ENCODE measurements at regions not wholly inside any gene's neighbourhood (a gene's known extent, or its start where the extent isn't known, plus 50 kb on each side); places are given as distances from the start of the nearest gene placed in this dataset.

DNA sequence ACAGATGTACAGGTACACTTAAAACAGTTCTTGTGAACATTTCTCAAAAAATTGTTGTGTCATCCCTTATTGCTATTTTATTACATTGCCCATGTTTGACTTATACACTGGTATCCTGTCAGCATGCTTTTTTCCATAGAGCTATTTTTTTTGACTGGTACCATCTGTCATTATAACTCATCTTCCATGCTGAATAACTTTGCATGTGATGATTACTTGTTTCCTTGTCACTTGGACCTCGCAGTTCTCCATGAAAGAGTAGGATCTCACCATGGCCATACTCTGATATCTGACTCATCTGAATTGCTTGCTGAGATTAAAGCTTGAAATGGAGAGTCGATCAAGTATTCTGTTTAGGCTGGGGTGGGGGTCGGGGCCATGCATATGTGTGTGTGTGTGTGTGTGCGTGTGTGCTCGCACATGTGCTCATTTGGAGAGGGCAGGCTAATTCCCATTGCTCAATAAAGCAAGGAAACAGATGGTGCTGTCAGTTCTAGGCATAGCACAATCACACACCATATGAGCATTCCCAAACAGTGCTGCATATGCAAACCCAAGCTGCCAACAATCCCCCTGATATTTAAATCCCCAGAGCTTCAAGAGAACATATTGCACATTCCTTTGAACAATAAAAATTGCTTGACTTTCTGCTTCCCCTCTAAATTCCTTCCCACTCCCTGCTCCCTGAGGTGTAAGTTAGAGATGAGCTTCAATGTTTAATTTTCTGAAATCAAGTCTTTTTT lies 62.9 kb downstream of the NHLRC3 start:
- in situ Hi-C loops (cut with HindIII; ENCODE audit: low pct_unique_long_range_greater_than_20kb, low sequenced_read_pairs), result no loop called here
- DNase-seq (ENCODE audit: low read depth), result no peak

DNA sequence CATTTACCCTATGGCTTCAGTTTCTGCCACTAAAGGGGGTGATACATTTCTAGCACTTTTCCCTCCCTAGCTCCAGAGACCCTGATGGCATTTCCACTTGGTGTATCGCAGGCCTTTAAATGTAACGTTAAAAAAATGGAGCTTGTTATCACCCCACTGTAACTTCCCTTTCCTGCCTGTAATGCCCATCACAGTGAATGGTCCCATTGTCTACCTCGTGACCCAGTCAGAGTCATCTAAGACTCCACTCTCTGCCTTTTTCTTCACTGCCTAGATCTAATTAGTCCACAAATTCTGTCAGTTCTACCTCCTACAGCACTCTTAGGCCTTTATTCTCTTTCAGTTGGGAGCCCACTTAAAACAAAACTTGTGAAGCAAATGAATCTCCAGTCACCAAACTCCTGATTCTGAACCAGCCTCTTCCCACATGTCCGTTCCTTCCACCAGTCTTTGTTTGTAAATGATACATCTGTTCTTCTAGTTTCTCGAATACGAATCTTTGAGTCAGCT lies 64.8 kb downstream of the NHLRC3 start:
- no peak for DNase-seq (ENCODE audit: low read depth)
- in situ Hi-C loops (cut with HindIII; ENCODE audit: low pct_unique_long_range_greater_than_20kb, low sequenced_read_pairs), result no loop called here

DNA sequence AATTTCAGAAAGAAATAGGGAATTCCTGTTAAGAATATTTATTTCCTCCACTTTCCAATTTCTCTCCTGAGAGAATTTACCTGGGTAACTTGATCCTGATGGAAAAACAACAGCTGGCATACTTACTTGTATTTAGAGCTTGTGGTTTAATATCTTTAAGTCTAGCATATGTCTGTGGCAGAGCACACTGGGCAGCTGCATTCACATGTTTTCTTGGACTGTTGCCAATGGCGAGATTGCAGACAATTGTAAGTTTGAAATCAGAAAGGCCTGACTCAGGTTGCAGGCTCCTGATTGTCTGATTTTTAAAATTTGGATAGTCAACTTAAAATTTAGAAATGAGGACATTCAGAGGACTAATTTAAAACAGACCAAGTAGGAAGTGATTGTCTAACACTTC lies 66.9 kb downstream of the NHLRC3 start:
- no peak for DNase-seq (ENCODE audit: low read depth)
- in situ Hi-C loops (cut with HindIII; ENCODE audit: low pct_unique_long_range_greater_than_20kb, low sequenced_read_pairs), result no loop called here

DNA sequence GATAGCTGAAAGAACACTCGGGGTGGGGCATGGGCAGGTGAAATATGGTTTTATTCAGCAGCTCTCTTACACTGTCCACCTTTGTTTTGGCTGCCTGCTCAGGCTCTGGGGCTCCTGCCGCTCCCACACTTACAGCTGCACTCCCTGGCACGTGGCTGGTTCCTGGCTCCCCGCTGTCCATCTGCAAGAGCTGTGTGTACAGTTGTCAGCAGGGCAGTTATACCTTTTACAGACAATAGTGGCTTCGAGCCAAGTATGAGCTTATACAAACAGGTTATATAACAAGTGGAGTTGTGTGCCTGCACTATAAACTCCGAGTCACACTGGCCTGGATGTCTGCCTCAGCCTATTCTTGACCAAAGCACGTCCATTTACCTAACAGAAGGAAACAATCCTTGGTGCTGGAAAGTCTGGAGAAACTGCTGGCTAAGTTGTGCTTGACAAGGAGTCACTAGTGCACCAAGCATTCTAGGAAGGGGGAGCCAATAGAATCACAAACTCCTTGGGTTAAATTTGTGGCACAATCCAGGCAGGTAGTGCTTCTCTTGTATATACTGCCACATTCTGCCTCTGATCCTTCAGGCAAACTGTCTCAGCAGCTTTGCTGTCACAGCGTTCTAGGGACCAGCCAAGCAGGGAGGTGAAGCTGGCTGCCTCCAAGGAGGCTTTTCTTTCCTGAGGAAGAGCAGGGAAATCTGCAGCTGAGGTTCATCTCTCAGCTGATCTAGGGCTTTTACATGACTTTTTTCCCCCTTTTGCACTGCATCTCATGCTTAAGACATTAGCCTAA lies 68.2 kb downstream of the NHLRC3 start:
- DNase-seq (ENCODE audit: low read depth), result no peak
- in situ Hi-C loops (cut with HindIII; ENCODE audit: low pct_unique_long_range_greater_than_20kb, low sequenced_read_pairs), result no loop called here

DNA sequence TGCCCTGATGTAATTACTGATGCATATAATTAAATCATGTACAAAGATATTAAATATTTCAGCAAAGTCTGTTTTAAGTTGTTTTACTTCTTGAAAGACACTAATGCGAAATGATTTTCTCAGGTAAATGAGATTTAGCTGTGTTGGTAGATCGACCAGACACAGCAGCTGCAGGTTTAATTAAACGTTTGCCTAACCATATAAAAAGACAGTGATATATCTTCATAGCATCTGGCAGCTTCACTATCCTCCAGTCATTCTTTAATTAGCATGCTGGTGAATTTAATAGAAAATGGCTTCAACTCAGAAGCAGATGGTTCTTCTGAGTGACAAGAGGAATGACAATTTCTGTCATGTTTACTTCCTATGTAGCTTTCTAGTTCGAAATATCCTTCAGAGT lies 69.3 kb downstream of the NHLRC3 start:
- no peak for DNase-seq (ENCODE audit: low read depth)
- in situ Hi-C loops (cut with HindIII; ENCODE audit: low pct_unique_long_range_greater_than_20kb, low sequenced_read_pairs), result no loop called here

DNA sequence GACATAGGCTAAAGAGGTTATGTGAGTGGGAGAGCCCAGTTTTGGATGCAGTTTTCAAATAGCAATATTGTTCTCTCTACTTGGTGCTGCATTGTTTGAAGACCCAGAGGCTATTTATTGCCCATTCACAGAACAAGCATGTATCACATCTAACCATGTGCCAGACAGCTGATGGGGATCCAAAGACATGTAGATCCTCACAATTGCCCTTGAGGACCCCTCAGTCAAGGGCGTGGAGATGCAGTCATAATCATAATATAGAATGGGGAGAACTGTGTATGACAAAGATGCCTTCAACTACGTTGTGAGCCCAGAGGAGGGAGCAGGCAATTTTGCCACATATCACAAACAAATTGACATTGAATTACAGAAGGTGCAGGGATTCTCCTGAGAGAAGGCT lies 70.5 kb downstream of the NHLRC3 start:
- DNase-seq (ENCODE audit: low read depth), result no peak
- in situ Hi-C loops (cut with HindIII; ENCODE audit: low pct_unique_long_range_greater_than_20kb, low sequenced_read_pairs), result no loop called here

DNA sequence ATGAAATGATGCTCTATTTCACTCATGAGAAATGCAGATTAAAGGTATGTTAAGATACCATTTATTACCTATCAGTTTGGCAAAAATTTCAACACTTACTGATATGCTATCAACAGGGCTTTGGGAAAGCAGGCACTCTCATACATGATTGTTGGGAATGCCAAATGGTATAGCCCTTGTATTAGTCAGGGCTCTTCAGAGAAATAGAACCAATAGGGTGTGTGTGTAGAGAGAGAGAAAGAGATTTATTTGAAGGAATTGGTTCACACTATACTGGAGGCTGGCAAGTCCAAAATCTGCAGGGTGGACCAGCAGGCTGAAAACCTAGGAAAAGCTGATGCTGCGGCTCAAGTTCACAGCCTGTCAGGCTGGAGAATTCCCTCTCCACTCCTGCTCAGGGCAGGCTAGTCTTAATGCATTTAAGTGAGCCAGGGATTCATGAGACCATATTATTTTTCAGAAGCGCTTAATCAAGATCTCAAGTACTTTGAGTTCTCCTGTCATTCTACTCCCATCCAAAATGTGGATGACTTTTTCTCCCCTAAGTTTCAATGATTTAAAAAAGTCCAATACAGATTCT lies 72.4 kb downstream of the NHLRC3 start:
- no peak for DNase-seq (ENCODE audit: low read depth)
- in situ Hi-C loops (cut with HindIII; ENCODE audit: low pct_unique_long_range_greater_than_20kb, low sequenced_read_pairs), result no loop called here

DNA sequence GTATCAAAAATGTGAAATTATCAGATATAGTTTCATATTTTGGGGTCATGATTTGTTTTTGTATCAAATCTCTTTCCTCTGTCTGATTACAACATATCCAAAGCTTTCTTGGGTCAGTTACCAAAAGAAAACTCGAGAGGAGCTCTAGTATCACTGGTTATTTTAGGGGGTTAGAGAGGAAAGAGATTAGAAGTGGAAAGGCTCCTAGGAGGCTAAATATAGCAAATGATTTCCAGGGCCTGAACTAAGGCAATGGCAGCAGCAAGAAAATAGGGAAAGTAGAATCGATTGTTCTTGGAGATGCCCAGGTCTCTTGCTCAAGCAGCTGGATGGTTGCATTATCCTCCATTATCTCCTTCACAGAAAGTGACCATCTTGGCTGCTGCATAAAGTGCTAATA lies 72.9 kb downstream of the NHLRC3 start:
- DNase-seq (ENCODE audit: low read depth), result no peak
- in situ Hi-C loops (cut with HindIII; ENCODE audit: low pct_unique_long_range_greater_than_20kb, low sequenced_read_pairs), result no loop called here

DNA sequence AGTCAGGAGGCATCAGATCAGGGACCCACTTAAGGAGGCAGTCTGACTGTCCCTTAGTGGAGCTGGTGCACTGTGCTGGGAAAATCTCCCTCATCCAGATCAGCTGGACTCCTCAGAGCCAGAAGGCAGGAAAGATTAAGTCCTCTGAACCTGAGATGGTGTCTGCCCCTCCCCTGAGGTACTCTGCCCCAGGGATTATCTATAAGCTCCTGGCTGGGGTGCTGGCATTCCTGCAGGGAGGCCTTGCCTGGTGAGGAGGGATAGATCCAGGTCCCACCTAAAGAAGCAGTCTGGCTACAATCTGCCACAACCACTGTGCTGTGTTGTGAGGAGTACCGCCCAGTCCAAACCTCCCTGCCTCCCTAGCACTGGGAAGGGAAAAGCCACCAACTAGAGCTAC lies 81.2 kb downstream of the NHLRC3 start:
- in situ Hi-C loops (cut with HindIII; ENCODE audit: low pct_unique_long_range_greater_than_20kb, low sequenced_read_pairs), result no loop called here
- no peak for DNase-seq (ENCODE audit: low read depth)

DNA sequence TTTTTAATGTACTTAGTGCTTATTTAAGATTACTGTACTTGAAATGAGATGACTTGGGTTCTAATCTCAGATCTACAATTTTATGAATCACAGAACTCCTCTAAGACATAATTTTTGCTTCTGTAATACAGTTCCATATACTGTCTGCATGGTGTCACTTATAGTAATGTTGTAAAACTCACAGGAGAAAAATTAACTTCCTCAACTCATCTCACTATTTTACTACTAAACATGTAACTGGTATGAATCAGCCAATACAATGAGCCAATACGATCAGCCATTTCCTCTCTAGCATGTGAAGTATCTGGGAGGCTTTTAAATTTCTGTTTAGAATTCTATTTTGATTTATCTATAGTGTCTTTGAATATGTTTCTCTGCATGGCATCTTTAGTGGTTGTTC lies 85.3 kb downstream of the NHLRC3 start:
- no peak for DNase-seq (ENCODE audit: low read depth)
- in situ Hi-C loops (cut with HindIII; ENCODE audit: low pct_unique_long_range_greater_than_20kb, low sequenced_read_pairs), result no loop called here

DNA sequence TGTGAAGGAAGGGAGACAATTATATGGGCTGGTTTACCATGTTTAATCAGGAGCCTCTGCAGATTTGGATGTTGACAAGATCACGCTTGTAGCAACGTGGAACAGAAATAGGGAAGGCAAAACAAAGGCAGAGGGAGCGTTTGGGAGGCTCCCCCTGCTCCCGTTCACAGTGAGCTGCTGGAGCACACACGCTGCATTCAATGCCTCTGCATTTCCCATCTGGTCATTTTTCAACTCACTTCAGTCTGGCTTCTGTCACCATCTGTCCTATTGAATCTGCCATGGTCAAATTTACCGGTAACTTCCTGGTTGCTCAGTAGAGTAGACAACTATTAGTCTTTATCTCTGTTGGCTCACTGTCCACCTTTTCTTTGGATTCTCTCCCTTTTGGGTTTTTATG lies 91.0 kb downstream of the NHLRC3 start:
- DNase-seq (ENCODE audit: low read depth), result no peak
- in situ Hi-C loops (cut with HindIII; ENCODE audit: low pct_unique_long_range_greater_than_20kb, low sequenced_read_pairs), result no loop called here

DNA sequence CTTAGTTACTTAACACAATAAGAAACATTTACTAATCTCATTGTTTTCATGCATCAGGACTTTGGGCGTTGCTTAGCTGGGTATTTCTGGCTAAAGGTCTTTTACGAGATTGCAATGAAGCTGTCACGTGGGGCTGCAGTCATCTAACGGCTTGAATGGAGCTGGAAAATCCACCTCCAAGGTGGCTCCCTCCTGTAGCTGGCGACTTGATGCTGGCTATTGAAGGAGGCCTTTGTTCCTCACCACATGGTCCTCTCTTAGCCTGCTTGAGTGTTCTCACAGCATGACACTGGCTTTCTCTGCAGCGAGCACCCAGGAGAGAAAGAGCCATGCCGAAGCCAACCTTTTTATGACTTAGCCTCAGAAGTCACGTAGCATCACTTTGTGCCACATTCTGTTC lies 92.0 kb downstream of the NHLRC3 start:
- in situ Hi-C loops (cut with HindIII; ENCODE audit: low pct_unique_long_range_greater_than_20kb, low sequenced_read_pairs), result no loop called here
- DNase-seq (ENCODE audit: low read depth), result no peak

DNA sequence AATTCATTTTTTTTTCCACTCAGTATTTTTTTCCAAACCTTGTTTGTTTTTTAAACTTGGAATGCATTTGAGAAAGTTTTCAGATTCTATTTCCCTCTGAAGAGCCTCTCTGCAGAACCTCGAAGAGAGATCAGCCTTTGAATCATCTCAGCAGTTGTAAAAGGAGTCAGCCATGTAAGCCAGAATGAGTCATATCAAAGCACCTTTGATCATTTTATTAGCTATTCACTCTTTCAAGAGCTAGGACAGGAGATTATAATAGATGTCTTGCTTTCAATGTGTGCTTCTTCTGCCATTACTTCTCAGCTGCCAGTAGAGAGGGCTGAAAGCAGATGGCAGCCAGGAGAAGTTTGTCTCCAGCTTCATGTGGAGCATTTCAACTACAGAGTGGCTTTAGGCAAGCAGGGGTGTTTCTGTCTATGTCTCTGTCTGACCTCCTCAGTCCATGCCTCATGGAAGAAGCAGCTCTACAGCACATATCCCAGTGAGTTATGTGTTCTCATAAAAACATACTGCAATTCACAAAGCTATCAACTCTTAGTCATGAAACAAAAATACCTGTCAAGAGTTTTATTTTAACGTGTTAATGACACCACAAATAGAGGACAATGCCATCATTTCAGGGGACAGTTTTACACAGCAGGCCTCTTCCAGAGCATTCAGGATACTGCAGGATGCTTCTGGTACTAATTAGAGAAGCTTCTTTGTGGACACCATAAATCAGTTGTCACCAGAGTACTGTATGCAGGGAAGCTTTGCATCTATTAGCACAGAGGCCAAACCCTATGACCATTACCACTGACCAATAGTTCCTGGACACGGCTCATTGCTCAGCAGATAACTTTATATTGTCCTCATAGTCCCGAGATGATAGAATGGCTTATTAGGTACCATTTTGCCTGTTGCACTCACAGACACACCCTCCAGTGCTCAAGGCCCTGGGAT lies 94.3 kb downstream of the NHLRC3 start:
- in situ Hi-C loops (cut with HindIII; ENCODE audit: low pct_unique_long_range_greater_than_20kb, low sequenced_read_pairs), result no loop called here
- peak; percentile 2 for DNase-seq (ENCODE audit: low read depth)

DNA sequence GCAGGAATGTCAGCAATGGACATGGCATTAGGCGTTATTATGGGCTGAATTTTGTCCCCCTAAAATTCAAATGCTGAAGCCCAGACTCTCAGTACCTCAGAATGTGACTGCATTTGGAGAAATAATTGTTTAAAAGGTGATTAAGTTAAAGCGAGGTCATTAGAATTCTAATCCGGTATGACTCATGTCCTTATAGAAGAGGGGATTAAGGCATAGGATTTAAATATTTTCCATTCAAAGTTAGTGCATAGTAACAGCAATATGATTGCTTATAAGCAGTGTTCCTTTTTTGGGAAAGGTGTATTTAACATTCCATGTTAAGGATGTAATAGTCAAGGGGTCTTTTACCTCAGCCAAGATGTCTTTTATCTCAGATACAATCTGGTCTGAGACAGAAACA lies 95.5 kb downstream of the NHLRC3 start:
- in situ Hi-C loops (cut with HindIII; ENCODE audit: low pct_unique_long_range_greater_than_20kb, low sequenced_read_pairs), result no loop called here
- no peak for DNase-seq (ENCODE audit: low read depth)

DNA sequence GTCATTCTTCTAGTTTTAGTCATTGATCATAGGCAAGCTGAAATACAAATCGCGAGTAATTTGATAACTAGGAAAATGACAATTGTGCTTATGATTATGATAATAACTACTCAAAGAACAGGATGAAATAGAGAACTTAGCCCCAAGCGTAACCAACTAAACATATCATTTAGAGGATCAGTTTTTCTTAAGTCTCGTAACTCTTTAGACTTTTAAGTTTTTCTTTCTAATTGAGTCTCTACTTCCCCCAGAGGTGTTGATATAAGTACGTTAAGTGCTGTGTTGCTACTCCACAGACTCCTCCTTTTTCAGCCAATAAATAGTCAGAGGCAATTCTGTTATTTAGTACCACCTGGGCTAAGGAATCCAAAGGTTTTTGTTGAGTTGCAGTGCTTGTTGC lies 96.3 kb downstream of the NHLRC3 start:
- in situ Hi-C loops (cut with HindIII; ENCODE audit: low pct_unique_long_range_greater_than_20kb, low sequenced_read_pairs), result no loop called here
- DNase-seq (ENCODE audit: low read depth), result no peak

DNA sequence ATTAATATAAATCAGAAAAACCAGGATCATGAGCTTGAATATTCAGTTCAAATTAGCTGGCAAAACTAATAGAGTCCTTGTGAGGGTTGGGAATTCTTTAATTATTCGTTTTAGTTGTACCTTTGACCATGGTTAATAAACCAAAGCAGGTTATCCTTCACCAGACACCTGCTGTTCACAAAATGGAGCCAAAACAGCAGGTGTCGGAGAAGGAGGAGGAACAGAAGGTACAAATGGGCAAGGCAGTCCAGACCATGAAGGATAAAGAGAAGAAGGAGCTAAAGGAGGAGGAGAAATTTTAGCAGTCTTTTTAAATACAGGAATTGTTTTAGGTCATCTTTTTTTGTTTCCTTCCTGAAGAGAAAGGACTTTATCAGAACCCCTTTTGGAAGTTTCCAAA lies 106.1 kb downstream of the NHLRC3 start:
- in situ Hi-C loops (cut with HindIII; ENCODE audit: low pct_unique_long_range_greater_than_20kb, low sequenced_read_pairs), result no loop called here
- DNase-seq (ENCODE audit: low read depth), result no peak

DNA sequence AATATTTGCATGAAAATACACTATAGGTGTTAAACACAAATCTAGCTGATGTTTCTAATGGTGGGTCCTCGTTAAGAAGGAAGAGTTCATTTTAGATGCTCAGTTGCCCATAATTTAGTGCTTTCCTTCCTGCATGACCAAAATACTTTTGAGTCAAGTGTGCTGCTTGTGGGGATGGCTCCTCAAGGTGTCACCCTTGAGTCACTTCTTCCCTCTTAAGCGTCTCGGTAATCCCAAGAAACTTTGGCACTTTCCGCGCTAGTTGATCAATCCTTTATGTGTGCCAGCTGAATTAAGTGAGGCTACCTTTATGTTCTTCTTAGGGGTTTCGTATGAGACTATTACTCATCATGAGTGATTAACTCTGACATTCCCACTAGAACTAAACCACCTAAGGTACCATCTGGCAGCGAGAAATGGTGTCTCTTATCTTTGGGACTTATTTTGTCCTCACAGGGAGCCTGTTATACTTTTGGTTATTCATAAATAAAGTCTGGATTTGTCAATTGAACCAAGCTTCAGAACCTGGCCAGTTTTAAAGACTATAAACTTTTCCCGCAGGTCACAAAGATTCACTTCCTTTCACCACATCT lies 106.8 kb downstream of the NHLRC3 start:
- in situ Hi-C loops (cut with HindIII; ENCODE audit: low pct_unique_long_range_greater_than_20kb, low sequenced_read_pairs), result no loop called here

DNA sequence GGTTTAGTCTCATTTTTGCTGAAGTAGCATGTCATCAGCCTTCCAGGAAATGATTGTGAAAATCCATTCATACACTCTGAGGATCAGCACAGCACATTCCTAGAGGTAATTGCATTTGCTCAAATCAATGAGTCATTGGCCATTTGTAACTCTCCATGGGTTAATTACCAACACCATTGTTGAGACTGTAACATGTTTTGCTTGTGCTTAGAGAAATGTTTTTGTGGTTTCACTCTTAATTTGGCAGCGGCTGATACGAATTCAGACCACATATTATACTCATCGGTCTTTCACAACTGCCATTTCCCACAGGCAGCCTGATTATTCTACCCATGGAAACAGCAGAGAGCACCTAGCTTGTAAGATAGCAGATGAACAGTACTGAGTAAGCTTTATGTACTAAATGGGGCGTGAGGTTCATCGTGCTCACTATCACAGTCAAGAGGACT lies 110.3 kb downstream of the NHLRC3 start:
- in situ Hi-C loops (cut with HindIII; ENCODE audit: low pct_unique_long_range_greater_than_20kb, low sequenced_read_pairs), result no loop called here
- DNase-seq (ENCODE audit: low read depth), result peak; percentile 71

More for the DNA sequence above, 106.8 kb downstream of the NHLRC3 start:
- DNase-seq (ENCODE audit: low read depth), result peak; percentile 30

Data from Caki2 (cell line).